HL-60/S4 (cell line): ENCODE measurements at regions not wholly inside any gene's neighbourhood (a gene's known extent, or its start where the extent isn't known, plus 50 kb on each side); places are given as distances from the start of the nearest gene placed in this dataset.
"Not testable (repeated sequence)": the region's sequence is repeated elsewhere in the genome, so short reads cannot be mapped to it uniquely, and the experiment has no call there.

Experiments used
- in situ Hi-C: fragments of 300-500 bp; cut with MboI; formaldehyde crosslinking; loops from 2 replicates; pipeline ENCODE4 v1.14.3; 2022; ENCODE audit warnings: low sequenced_read_pairs

GRCh38 chr17:77840513-77841165, 117.9 kb upstream of the TNRC6C start:
- in situ Hi-C loops, result no loop called here

- in situ Hi-C loops, result no loop called here
Measured at GRCh38 chr17:77841742-77842527, 116.6 kb upstream of the TNRC6C start.

GRCh38 chr17:77842528-77843147, 115.9 kb upstream of the TNRC6C start:
- in situ Hi-C loops, result no loop called here

- in situ Hi-C loops, result not testable (repeated sequence)
Measured at GRCh38 chr17:77843255-77843895, 115.1 kb upstream of the TNRC6C start.

- in situ Hi-C loops, result no loop called here
Measured at GRCh38 chr17:77843896-77844295, 114.6 kb upstream of the TNRC6C start.

GRCh38 chr17:77844681-77845080, 113.8 kb upstream of the TNRC6C start:
- in situ Hi-C loops, result no loop called here

GRCh38 chr17:77845541-77846225, 112.8 kb upstream of the TNRC6C start:
- in situ Hi-C loops, result no loop called here

GRCh38 chr17:77846531-77847085, 111.9 kb upstream of the TNRC6C start:
- in situ Hi-C loops, result no loop called here

GRCh38 chr17:77847221-77848085, 111.0 kb upstream of the TNRC6C start:
- in situ Hi-C loops, result no loop called here

- in situ Hi-C loops, result no loop called here
Measured at GRCh38 chr17:77848257-77848656, 110.2 kb upstream of the TNRC6C start.

GRCh38 chr17:77849239-77849638, 109.3 kb upstream of the TNRC6C start:
- in situ Hi-C loops, result no loop called here

- in situ Hi-C loops, result no loop called here
Measured at GRCh38 chr17:77851921-77852320, 106.6 kb upstream of the TNRC6C start.

- in situ Hi-C loops, result no loop called here
Measured at GRCh38 chr17:77852731-77853130, 105.8 kb upstream of the TNRC6C start.

GRCh38 chr17:77853191-77853977, 105.1 kb upstream of the TNRC6C start:
- in situ Hi-C loops, result no loop called here

GRCh38 chr17:77854083-77854758, 104.3 kb upstream of the TNRC6C start:
- in situ Hi-C loops, result no loop called here

GRCh38 chr17:77854759-77855745, 103.5 kb upstream of the TNRC6C start:
- in situ Hi-C loops, result no loop called here
